ENCODE measurements at regions not wholly inside any gene's neighbourhood (a gene's known extent, or its start where the extent isn't known, plus 50 kb on each side); places are given as distances from the start of the nearest gene placed in this dataset.

DNA sequence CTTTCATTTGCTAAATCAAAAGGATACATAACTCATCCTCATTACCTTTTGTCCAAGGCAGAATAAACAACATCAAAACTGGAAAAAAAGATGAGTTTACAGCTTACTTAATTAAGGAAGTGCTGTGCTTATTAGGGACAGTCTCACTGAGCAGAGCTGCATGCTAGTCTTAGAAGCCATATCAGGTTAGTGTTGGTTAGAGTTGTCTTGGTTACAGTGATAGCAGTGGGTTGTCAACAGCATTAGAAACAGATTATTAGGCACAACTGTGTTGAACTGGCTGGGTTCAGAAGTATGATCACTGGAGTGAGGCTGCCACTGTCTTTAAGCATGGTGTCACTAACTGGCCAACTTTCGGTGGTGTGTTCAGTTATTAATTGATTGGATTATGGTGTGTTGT, 503.9 kb upstream of the IGFBP3 start:
- TF ChIP-seq, protein P1, sequence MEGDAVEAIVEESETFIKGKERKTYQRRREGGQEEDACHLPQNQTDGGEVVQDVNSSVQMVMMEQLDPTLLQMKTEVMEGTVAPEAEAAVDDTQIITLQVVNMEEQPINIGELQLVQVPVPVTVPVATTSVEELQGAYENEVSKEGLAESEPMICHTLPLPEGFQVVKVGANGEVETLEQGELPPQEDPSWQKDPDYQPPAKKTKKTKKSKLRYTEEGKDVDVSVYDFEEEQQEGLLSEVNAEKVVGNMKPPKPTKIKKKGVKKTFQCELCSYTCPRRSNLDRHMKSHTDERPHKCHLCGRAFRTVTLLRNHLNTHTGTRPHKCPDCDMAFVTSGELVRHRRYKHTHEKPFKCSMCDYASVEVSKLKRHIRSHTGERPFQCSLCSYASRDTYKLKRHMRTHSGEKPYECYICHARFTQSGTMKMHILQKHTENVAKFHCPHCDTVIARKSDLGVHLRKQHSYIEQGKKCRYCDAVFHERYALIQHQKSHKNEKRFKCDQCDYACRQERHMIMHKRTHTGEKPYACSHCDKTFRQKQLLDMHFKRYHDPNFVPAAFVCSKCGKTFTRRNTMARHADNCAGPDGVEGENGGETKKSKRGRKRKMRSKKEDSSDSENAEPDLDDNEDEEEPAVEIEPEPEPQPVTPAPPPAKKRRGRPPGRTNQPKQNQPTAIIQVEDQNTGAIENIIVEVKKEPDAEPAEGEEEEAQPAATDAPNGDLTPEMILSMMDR (IDR thresholded peaks at IDR 0.05 in 4 of 5, conservative IDR thresholded peaks at IDR 0.05 in 1 of 5) = no peak
- no peak for TF ChIP-seq POLR2A (IDR thresholded peaks at IDR 0.05)
